Heart left ventricle (tissue), 16 donors: ENCODE measurements at regions not wholly inside any gene's neighbourhood (a gene's known extent, or its start where the extent isn't known, plus 50 kb on each side); places are given as distances from the start of the nearest gene placed in this dataset.
"Not testable (repeated sequence)": the region's sequence is repeated elsewhere in the genome, so short reads cannot be mapped to it uniquely, and the experiment has no call there.

Experiments used
- ATAC-seq, 4 donors: fragments of 200-7000 bp; cut with Tn5 transposase; one replicate each; pipeline ENCODE4 v1.9.1; 2020 to 2022; ENCODE audit warnings: moderate library complexity in 4 of 4, mild to moderate bottlenecking in 3 of 4, moderate number of reproducible peaks in 1 of 4
- DNase-seq, 5 donors: peaks; one replicate each; pipeline ENCODE4 v3.0.0-alpha.2; 2020
- H3K27ac ChIP-seq, 12 donors: fragments of 200-600 bp; sonication (generic) in 4 of 12; one replicate each; pipeline versions ENCODE4 v1.5.0 to v1.8.0; 2016 to 2022; ENCODE audit warnings: mild to moderate bottlenecking in 2 of 12
- H3K27me3 ChIP-seq, 9 donors: fragments of 200-600 bp; sonication (generic) in 2 of 9; one replicate each; pipeline versions ENCODE4 v1.5.1 to v1.8.0; 2016 to 2022; ENCODE audit warnings: mild to moderate bottlenecking in 3 of 9
- H3K36me3 ChIP-seq, 9 donors: fragments of 200-600 bp; sonication (generic) in 2 of 9; one replicate each; pipeline versions ENCODE4 v1.5.0 to v1.8.0; 2018 to 2022; ENCODE audit warnings: mild to moderate bottlenecking in 2 of 9
- H3K4me1 ChIP-seq, 12 donors: fragments of 200-600 bp; sonication (generic) in 4 of 12; one replicate each; pipeline versions ENCODE4 v1.5.0 to v1.8.0; 2016 to 2022; ENCODE audit warnings: mild to moderate bottlenecking in 3 of 12
- H3K4me3 ChIP-seq, 12 donors: fragments of 200-600 bp; sonication (generic) in 4 of 12; one replicate each; pipeline versions ENCODE4 v1.5.0 to v1.8.0; 2017 to 2022; ENCODE audit warnings: mild to moderate bottlenecking in 9 of 12, moderate library complexity in 4 of 12
- H3K9me3 ChIP-seq, 12 donors: fragments of 200-600 bp; sonication (generic) in 4 of 12; one replicate each; pipeline versions ENCODE4 v1.5.0 to v1.8.0; 2016 to 2022; ENCODE audit warnings: mild to moderate bottlenecking in 1 of 12
- POLR2A ChIP-seq, 2 donors: fragments of 450-650 bp; IDR thresholded peaks; one replicate each; pipeline ENCODE4 v1.6.1; 2017; ENCODE audit warnings: antibody characterized with exemption in 2 of 2, mild to moderate bottlenecking in 2 of 2, moderate library complexity in 2 of 2
- WGBS, 4 donors: extraction: QIAGEN DNeasy Blood & Tissue Kit in 2 of 4; methylation state at CpG; one replicate each; pipeline versions ENCODE4 v1.1.5 to v1.1.7; 2013 to 2018; 5-methylcytosine and 5-hydroxymethylcytosine counted together
- intact Hi-C, 10 donors: fragments of 100-400 bp; cut with DNase I; formaldehyde crosslinking; loops; one replicate each; pipeline versions ENCODE4 v1.11.1 to v1.14.2; 2022
- TF ChIP-seq, protein P1 (sequence below), 12 donors: fragments of 200-600 bp; sonication (generic) in 4 of 12; IDR thresholded peaks; one replicate each; pipeline versions ENCODE4 v1.5.0 to v1.8.0; 2018 to 2022; ENCODE audit warnings: antibody characterized with exemption in 12 of 12, mild to moderate bottlenecking in 5 of 12
- donor health status: ischemic (EF 13 %, LVEDD 7.1; RV severe dilation, severe dysfunction).
- donor health status: healthy with polysubstance abuse.
- donor health status: DM: no; HTN: yes; CAD: no.
- donor health status: DM: no; HTN: no; CAD: no.
- donor health status: ischemic (EF 25% LVEDD 6.9; RV normal size, moderate dysfunction).
- donor health status: ischemic (EF 25% LVEDD 5.7; RV mildly dilated, moderate dysfunction).
- donor health status: healthy.
- donor health status: DM: yes; HTN: yes; CAD: no.
- donor health status: ischemic (EF 35%, LVEDD 5.7; RV mildly dilated, moderate dysfunction).
- donor health status: nonischemic (EF 11% LVEDD 7.7; RV severe dilation, severe dysfunction).
- donor health status: DM: yes; HTN: yes; CAD: no.
- donor health status: PGD.
- donor health status: ischemic (EF 29% LVEDD 5.4; RV normal size, mild dysfunction).
- donor health status: nonischemic (EF 23%, LVEDD 6.1; RV moderate dilation, normal function).

- Histone ChIP-seq H3K9me3 (peaks cover 0 to 10% (median 0%) of the 10 kb centered on the region in 12 donors), H3K27me3 (peaks cover 0 to 6% (median 0%) of the 10 kb centered on the region in 9 donors), H3K4me1 (no peaks in the 10 kb centered on the region), H3K36me3 (no peaks in the 10 kb centered on the region), H3K27ac (no peak overlapping the region), H3K4me3 (no peak overlapping the region)
- ATAC-seq (no peak), DNase-seq (no peak)
- intact Hi-C loops, result no loop called here
- WGBS, 4 donors, result 92 to 100% (median 93%) methylated on average over 1 of the region's 1 CpG
- no peak for TF ChIP-seq POLR2A (IDR thresholded peaks at IDR 0.05)
- TF ChIP-seq, protein P1, sequence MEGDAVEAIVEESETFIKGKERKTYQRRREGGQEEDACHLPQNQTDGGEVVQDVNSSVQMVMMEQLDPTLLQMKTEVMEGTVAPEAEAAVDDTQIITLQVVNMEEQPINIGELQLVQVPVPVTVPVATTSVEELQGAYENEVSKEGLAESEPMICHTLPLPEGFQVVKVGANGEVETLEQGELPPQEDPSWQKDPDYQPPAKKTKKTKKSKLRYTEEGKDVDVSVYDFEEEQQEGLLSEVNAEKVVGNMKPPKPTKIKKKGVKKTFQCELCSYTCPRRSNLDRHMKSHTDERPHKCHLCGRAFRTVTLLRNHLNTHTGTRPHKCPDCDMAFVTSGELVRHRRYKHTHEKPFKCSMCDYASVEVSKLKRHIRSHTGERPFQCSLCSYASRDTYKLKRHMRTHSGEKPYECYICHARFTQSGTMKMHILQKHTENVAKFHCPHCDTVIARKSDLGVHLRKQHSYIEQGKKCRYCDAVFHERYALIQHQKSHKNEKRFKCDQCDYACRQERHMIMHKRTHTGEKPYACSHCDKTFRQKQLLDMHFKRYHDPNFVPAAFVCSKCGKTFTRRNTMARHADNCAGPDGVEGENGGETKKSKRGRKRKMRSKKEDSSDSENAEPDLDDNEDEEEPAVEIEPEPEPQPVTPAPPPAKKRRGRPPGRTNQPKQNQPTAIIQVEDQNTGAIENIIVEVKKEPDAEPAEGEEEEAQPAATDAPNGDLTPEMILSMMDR (IDR thresholded peaks at IDR 0.05), result no peak
Observed at GRCh38 chr7:159311172-159311494, 166.5 kb upstream of the VIPR2 start.

DNA sequence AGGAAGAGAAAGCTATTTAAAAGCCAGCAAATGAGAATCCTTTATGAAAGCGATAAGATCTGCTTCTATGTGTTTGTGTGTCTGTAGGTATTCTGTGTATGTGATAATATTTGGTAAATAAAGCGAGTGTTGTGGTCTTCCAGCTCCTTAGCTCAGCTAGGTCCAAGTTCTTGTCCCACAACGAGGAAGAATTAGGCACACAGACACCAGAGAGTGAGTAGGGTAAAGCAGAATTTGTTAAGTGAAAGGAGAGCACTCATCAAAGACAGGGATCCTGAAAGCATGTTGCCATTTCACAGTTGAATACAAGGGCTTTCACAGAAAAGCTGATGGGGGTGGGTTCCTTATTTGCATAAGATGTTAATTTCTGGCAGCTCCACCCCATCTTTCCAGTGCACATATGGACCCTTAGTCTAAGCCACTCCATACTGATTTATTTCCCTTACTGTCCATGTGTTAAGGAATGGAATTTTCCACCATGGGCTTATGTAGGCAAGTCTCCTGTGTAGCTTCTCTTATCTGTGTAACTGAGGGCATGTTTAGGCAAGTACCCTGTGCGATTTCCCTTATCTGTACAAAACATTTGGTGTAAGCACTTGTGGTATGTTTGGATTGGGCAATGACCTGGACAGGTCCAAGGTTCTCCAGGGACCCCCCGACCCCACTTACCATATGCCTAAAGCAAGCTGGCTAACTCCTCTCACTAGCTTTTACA is 165.9 kb upstream of the VIPR2 start:
- intact Hi-C loops, result no loop called here
- 33 to 47% (median 40%) methylated on average over 5 of the region's 5 CpGs for WGBS, 4 donors

DNA sequence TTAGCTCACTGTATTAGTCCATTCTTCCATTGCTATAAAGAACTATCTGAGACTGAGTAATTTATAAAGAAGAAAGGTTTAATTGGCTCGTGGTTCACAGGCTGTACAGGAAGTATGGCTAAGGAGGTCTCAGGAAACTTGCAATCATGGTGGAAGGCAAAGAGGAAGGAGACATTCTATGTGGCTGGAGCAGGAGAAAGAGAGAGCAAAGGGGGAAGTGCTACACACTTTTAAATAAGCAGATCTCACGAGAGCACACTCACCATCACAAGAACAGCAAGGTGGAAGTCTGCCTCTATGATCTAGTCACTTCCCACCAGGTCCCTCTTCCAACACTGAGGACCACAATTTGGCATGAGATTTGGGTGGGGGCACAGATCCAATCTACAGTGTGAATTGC is 164.5 kb upstream of the VIPR2 start:
- H3K27ac ChIP-seq, H3K27me3 ChIP-seq, H3K4me1 ChIP-seq, H3K36me3 ChIP-seq, ATAC-seq, H3K4me3 ChIP-seq, DNase-seq, intact Hi-C loops: not testable (repeated sequence)
- 19 to 39% (median 27%) methylated on average over 2 of the region's 2 CpGs for WGBS, 4 donors
- peaks cover 0 to 10% (median 0%) of the 10 kb centered on the region in 12 donors for H3K9me3 ChIP-seq

More for the DNA sequence above, 165.9 kb upstream of the VIPR2 start:
- peaks cover 0 to 10% (median 0%) of the 10 kb centered on the region in 12 donors for H3K9me3 ChIP-seq
- H3K4me3 ChIP-seq, result no peak overlapping the region
- no peaks in the 10 kb centered on the region for H3K4me1 ChIP-seq
- ATAC-seq (no peak), DNase-seq (no peak)
- H3K27me3 ChIP-seq, result peaks cover 0 to 6% (median 0%) of the 10 kb centered on the region in 9 donors
- H3K36me3 ChIP-seq, result no peaks in the 10 kb centered on the region
- TF ChIP-seq, protein P1 (IDR thresholded peaks at IDR 0.05), result no peak
- TF ChIP-seq POLR2A (IDR thresholded peaks at IDR 0.05), result no peak
- no peak overlapping the region for H3K27ac ChIP-seq

GRCh38 chr7:159306012-159306411 is 161.3 kb upstream of the VIPR2 start:
- Histone ChIP-seq H3K36me3 (no peaks in the 10 kb centered on the region), H3K4me1 (no peaks in the 10 kb centered on the region), H3K27me3 (no peaks in the 10 kb centered on the region), H3K27ac (no peak overlapping the region), H3K4me3 (no peak overlapping the region), H3K9me3 (peaks cover 0 to 10% (median 0%) of the 10 kb centered on the region in 12 donors)
- 77 to 91% (median 82%) methylated on average over 2 of the region's 2 CpGs for WGBS, 4 donors
- ATAC-seq, result no peak
- TF ChIP-seq, protein P1 (IDR thresholded peaks at IDR 0.05), result no peak
- no peak for TF ChIP-seq POLR2A (IDR thresholded peaks at IDR 0.05)
- no peak for DNase-seq
- intact Hi-C loops, result no loop called here

DNA sequence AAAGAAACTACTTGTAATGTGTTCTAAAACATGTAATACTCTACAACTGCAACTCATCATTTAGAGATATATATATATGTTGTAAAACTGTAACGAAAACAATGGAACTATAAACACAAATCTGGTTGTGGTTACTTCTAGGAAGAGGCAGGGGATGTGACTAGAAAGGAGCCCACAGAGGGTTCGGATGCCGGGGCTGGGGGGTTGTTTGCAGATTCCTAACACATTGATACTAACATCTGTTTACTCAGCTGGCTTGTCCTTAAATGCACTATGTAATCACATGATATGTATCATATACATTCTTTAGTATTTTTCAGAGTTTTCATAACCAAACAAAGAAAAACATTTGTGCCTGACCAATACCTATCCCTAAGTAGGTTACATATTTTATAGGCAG is 160.5 kb upstream of the VIPR2 start:
- H3K4me1 ChIP-seq, DNase-seq, H3K36me3 ChIP-seq, intact Hi-C loops, H3K4me3 ChIP-seq, H3K9me3 ChIP-seq, H3K27me3 ChIP-seq, ATAC-seq, H3K27ac ChIP-seq: not testable (repeated sequence)
- WGBS, 4 donors, result 46 to 57% (median 51%) methylated on average over 3 of the region's 3 CpGs

GRCh38 chr7:159303510-159303909 is 158.8 kb upstream of the VIPR2 start:
- H3K9me3 ChIP-seq, DNase-seq, ATAC-seq, H3K27me3 ChIP-seq, H3K27ac ChIP-seq, H3K4me1 ChIP-seq, H3K4me3 ChIP-seq, H3K36me3 ChIP-seq, intact Hi-C loops: not testable (repeated sequence)
- 61 to 73% (median 69%) methylated on average over 2 of the region's 2 CpGs for WGBS, 4 donors
